AG10803 (cell line): ENCODE measurements at regions not wholly inside any gene's neighbourhood (a gene's known extent, or its start where the extent isn't known, plus 50 kb on each side); places are given as distances from the start of the nearest gene placed in this dataset.

Source experiments
- DNase-seq: peaks from one replicate; pipeline ENCODE4 v3.0.0; 2010; ENCODE audit warnings: low read depth
- H3K4me3 ChIP-seq: 2 replicates; pipeline ENCODE4 v1.5.1; 2011; ENCODE audit warnings: mild to moderate bottlenecking, low read length, control low read depth
- CTCF ChIP-seq: conservative IDR thresholded peaks from 2 replicates; pipeline ENCODE4 v1.5.1; 2011; ENCODE audit warnings: mild to moderate bottlenecking, low read length, control low read depth, inconsistent platforms

- TF ChIP-seq CTCF, result no peak
- no peak overlapping the region for H3K4me3 ChIP-seq
- DNase-seq, result no peak
Measured at GRCh38 chr2:8258406-8258805, 423.4 kb upstream of the ID2 start.

GRCh38 chr2:8259106-8259840 is 422.6 kb upstream of the ID2 start:
- DNase-seq, result no peak
- H3K4me3 ChIP-seq, result no peak overlapping the region
- TF ChIP-seq CTCF, result no peak

GRCh38 chr2:8259841-8260178 is 422.0 kb upstream of the ID2 start:
- no peak for DNase-seq
- TF ChIP-seq CTCF, result no peak

GRCh38 chr2:8260213-8260612 is 421.6 kb upstream of the ID2 start:
- no peak for DNase-seq
- no peak for TF ChIP-seq CTCF

More at GRCh38 chr2:8259841-8260178, 422.0 kb upstream of the ID2 start:
- no peak overlapping the region for H3K4me3 ChIP-seq

GRCh38 chr2:8263901-8264300 is 418.0 kb upstream of the ID2 start:
- no peak for DNase-seq
- H3K4me3 ChIP-seq, result no peak overlapping the region
- no peak for TF ChIP-seq CTCF

More at GRCh38 chr2:8260213-8260612, 421.6 kb upstream of the ID2 start:
- no peak overlapping the region for H3K4me3 ChIP-seq

GRCh38 chr2:8264981-8265380 is 416.9 kb upstream of the ID2 start:
- DNase-seq, result no peak
- no peak for TF ChIP-seq CTCF
- H3K4me3 ChIP-seq, result no peak overlapping the region

- TF ChIP-seq CTCF, result no peak
- no peak overlapping the region for H3K4me3 ChIP-seq
Measured at GRCh38 chr2:8265476-8266226, 416.2 kb upstream of the ID2 start.

More at GRCh38 chr2:8265476-8266226, 416.2 kb upstream of the ID2 start:
- DNase-seq, result no peak
